Small intestine (tissue), 7 donors: ENCODE measurements at regions not wholly inside any gene's neighbourhood (a gene's known extent, or its start where the extent isn't known, plus 50 kb on each side); places are given as distances from the start of the nearest gene placed in this dataset.
A peak's percentile ranks its signal among the peaks of the same experiment; 100 is the strongest.

Source experiments
- DNase-seq, 2 donors: peaks; one replicate each; pipeline versions ENCODE4 v3.0.0 to v3.0.0-alpha.2; 2013
- FAIRE-seq: peaks from 2 replicates; lab custom pipeline; 2012; peaks lifted over from hg19 to GRCh38; lab: Jason Lieb, UNC
- H3K27ac ChIP-seq, 3 donors: one replicate each; pipeline ENCODE4 v1.5.1; 2013; ENCODE audit warnings: low read length in 2 of 3, mild to moderate bottlenecking in 2 of 3, control low read depth in 1 of 3, inconsistent platforms in 1 of 3, low read depth in 1 of 3, moderate library complexity in 1 of 3
- H3K27me3 ChIP-seq, 3 donors: one replicate each; pipeline ENCODE4 v1.6.1; 2013; ENCODE audit warnings: low read length in 3 of 3, inconsistent platforms in 1 of 3; ENCODE audit not compliant: control insufficient read depth in 3 of 3, insufficient read depth in 3 of 3
- H3K36me3 ChIP-seq, 3 donors: one replicate each; pipeline ENCODE4 v1.6.1; 2013; ENCODE audit warnings: low read length in 3 of 3, inconsistent platforms in 1 of 3, low read depth in 1 of 3, mild to moderate bottlenecking in 1 of 3, moderate library complexity in 1 of 3; ENCODE audit not compliant: control insufficient read depth in 3 of 3, insufficient read depth in 2 of 3
- H3K4me1 ChIP-seq, 3 donors: one replicate each; pipeline ENCODE4 v1.6.1; 2013; ENCODE audit warnings: low read length in 2 of 3, inconsistent platforms in 1 of 3, low read depth in 1 of 3, mild to moderate bottlenecking in 1 of 3, moderate library complexity in 1 of 3; ENCODE audit not compliant: control insufficient read depth in 3 of 3, insufficient read depth in 2 of 3
- H3K4me3 ChIP-seq, 3 donors: one replicate each; pipeline ENCODE4 v1.5.1; 2013; ENCODE audit warnings: low read length in 3 of 3, control low read depth in 1 of 3, inconsistent platforms in 1 of 3, low read depth in 1 of 3, mild to moderate bottlenecking in 1 of 3, moderate library complexity in 1 of 3
- H3K9me3 ChIP-seq, 2 donors: one replicate each; pipeline ENCODE4 v1.6.1; 2013; ENCODE audit warnings: low read depth in 1 of 2, low read length in 1 of 2; ENCODE audit not compliant: control insufficient read depth in 2 of 2, insufficient read depth in 1 of 2
- WGBS, 3 donors: extraction: QIAGEN DNeasy Blood & Tissue Kit; methylation state at CpG; one replicate each; pipeline ENCODE4 v1.1.7; 2013; 5-methylcytosine and 5-hydroxymethylcytosine counted together
- donor health status: healthy with polysubstance abuse.
- donor health status: control.
- donor health status: control.
- donor health status: Bipolar disorder and iron deficiency.
- donor health status: healthy.

- Histone ChIP-seq H3K27ac (no peak overlapping the region), H3K4me3 (no peak overlapping the region), H3K36me3 (no peaks in the 10 kb centered on the region), H3K9me3 (no peaks in the 10 kb centered on the region), H3K27me3 (no peaks in the 10 kb centered on the region), H3K4me1 (no peaks in the 10 kb centered on the region)
- WGBS, 3 donors: 95 to 97% (median 95%) methylated on average over 10 of the region's 10 CpGs
- FAIRE-seq (no peak), DNase-seq (no peak)
Observed at GRCh38 chr12:91959220-91959619, 186.4 kb downstream of the BTG1 start.

- Histone ChIP-seq H3K9me3 (no peaks in the 10 kb centered on the region), H3K27me3 (no peaks in the 10 kb centered on the region), H3K27ac (no peak overlapping the region), H3K4me3 (no peak overlapping the region), H3K36me3 (no peaks in the 10 kb centered on the region), H3K4me1 (peaks cover 0 to under 1% (median 0%) of the 10 kb centered on the region in 3 donors)
- 82 to 84% (median 82%) methylated on average over 5 of the region's 5 CpGs for WGBS, 3 donors
- no peak for FAIRE-seq
- DNase-seq: no peak
Observed at GRCh38 chr12:91958816-91959215, 186.8 kb downstream of the BTG1 start.

- Histone ChIP-seq H3K27ac (peak overlapping the region in 2 of 3 donors; percentile 7 to 15), H3K9me3 (no peaks in the 10 kb centered on the region), H3K27me3 (no peaks in the 10 kb centered on the region), H3K4me3 (no peak overlapping the region), H3K4me1 (peaks cover 0 to 10% (median 0%) of the 10 kb centered on the region in 3 donors), H3K36me3 (no peaks in the 10 kb centered on the region)
- DNase-seq (peak; percentile 44 to 56), FAIRE-seq (no peak)
- 19 to 59% (median 38%) methylated on average over 3 of the region's 3 CpGs for WGBS, 3 donors
Observed at GRCh38 chr12:91954747-91955146, 190.9 kb downstream of the BTG1 start.

GRCh38 chr12:91954326-91954725 is 191.3 kb downstream of the BTG1 start:
- FAIRE-seq (no peak), DNase-seq (no peak)
- Histone ChIP-seq H3K36me3 (no peaks in the 10 kb centered on the region), H3K4me3 (no peak overlapping the region), H3K27ac (peak overlapping the region in 2 of 3 donors; percentile 7 to 15), H3K4me1 (peaks cover 0 to 10% (median 0%) of the 10 kb centered on the region in 3 donors), H3K9me3 (no peaks in the 10 kb centered on the region), H3K27me3 (no peaks in the 10 kb centered on the region)
- 25 to 51% (median 45%) methylated on average over 4 of the region's 4 CpGs for WGBS, 3 donors

GRCh38 chr12:91952916-91953315 is 192.7 kb downstream of the BTG1 start:
- Histone ChIP-seq H3K4me1 (peaks cover 0 to 10% (median 0%) of the 10 kb centered on the region in 3 donors), H3K27ac (no peak overlapping the region), H3K4me3 (no peak overlapping the region), H3K36me3 (no peaks in the 10 kb centered on the region), H3K9me3 (no peaks in the 10 kb centered on the region), H3K27me3 (no peaks in the 10 kb centered on the region)
- FAIRE-seq (no peak), DNase-seq (peak; percentile 72 to 80)

- H3K4me3 ChIP-seq: no peak overlapping the region
- H3K9me3 ChIP-seq: no peaks in the 10 kb centered on the region
- peaks cover 0 to 10% (median 0%) of the 10 kb centered on the region in 3 donors for H3K4me1 ChIP-seq
- WGBS, 3 donors: 96 to 99% (median 98%) methylated on average over 5 of the region's 5 CpGs
- no peaks in the 10 kb centered on the region for H3K36me3 ChIP-seq
- H3K27ac ChIP-seq: no peak overlapping the region
- FAIRE-seq: no peak
- no peak for DNase-seq
- no peaks in the 10 kb centered on the region for H3K27me3 ChIP-seq
Observed at GRCh38 chr12:91951571-91951970, 194.1 kb downstream of the BTG1 start.

GRCh38 chr12:91948504-91948903 is 197.1 kb downstream of the BTG1 start:
- WGBS, 3 donors: 70 to 90% (median 74%) methylated on average over 3 of the region's 3 CpGs
- Histone ChIP-seq H3K36me3 (no peaks in the 10 kb centered on the region), H3K27ac (no peak overlapping the region), H3K27me3 (no peaks in the 10 kb centered on the region), H3K4me1 (peaks cover 0 to 7% (median 0%) of the 10 kb centered on the region in 3 donors), H3K9me3 (no peaks in the 10 kb centered on the region), H3K4me3 (no peak overlapping the region)
- FAIRE-seq (no peak), DNase-seq (peak in 1 of 2 donors; percentile 40)

- Histone ChIP-seq H3K4me1 (no peaks in the 10 kb centered on the region), H3K4me3 (no peak overlapping the region), H3K27me3 (no peaks in the 10 kb centered on the region), H3K27ac (no peak overlapping the region), H3K36me3 (no peaks in the 10 kb centered on the region), H3K9me3 (no peaks in the 10 kb centered on the region)
- FAIRE-seq (no peak), DNase-seq (no peak)
- WGBS, 3 donors: 80 to 91% (median 84%) methylated on average over 5 of the region's 5 CpGs
Observed at GRCh38 chr12:91947459-91947858, 198.2 kb downstream of the BTG1 start.

GRCh38 chr12:91944637-91945036 is 201.0 kb downstream of the BTG1 start:
- 79 to 94% (median 89%) methylated on average over 1 of the region's 1 CpG for WGBS, 3 donors
- no peak for DNase-seq
- Histone ChIP-seq H3K4me3 (no peak overlapping the region), H3K9me3 (no peaks in the 10 kb centered on the region), H3K4me1 (no peaks in the 10 kb centered on the region), H3K27me3 (no peaks in the 10 kb centered on the region), H3K27ac (no peak overlapping the region), H3K36me3 (no peaks in the 10 kb centered on the region)
- no peak for FAIRE-seq
